ENCODE measurements at regions not wholly inside any gene's neighbourhood (a gene's known extent, or its start where the extent isn't known, plus 50 kb on each side); places are given as distances from the start of the nearest gene placed in this dataset.

GRCh38 chr9:134589748-134590147, 51.9 kb upstream of the COL5A1 start:
- 93% methylated on average over 3 of the region's 7 CpGs for WGBS (ENCODE audit: insufficient coverage)
- ChIA-PET CTCF (no interaction called here), POLR2A (no interaction called here)
- no peaks in the 10 kb centered on the region for H3K36me3 ChIP-seq (ENCODE audit: control insufficient read depth in 4 of 4, insufficient read depth in 4 of 4, low read length in 3 of 4)
- no peak overlapping the region for H3K4me3 ChIP-seq (ENCODE audit: control insufficient read depth in 1 of 7, extremely low read depth in 1 of 7, insufficient read depth in 4 of 7, low read depth in 2 of 7, low read length in 6 of 7)
- H3K27me3 ChIP-seq (replicated peaks in 2 of 5; ENCODE audit: control insufficient read depth in 4 of 5, insufficient read depth in 5 of 5, low read length in 4 of 5) = no peaks in the 10 kb centered on the region
- H3K27ac ChIP-seq (ENCODE audit: insufficient read depth in 1 of 2, low read depth in 1 of 2, low read length in 2 of 2, poor library complexity in 1 of 2, severe bottlenecking in 2 of 2) = no peak overlapping the region
- no peak for DNase-seq
- no peaks in the 10 kb centered on the region for H3K9me3 ChIP-seq (ENCODE audit: control extremely low read depth in 1 of 5, control insufficient read depth in 4 of 5, insufficient read depth in 2 of 5, low read depth in 1 of 5, low read length in 4 of 5)
- peaks cover 0 to 11% (median 5%) of the 10 kb centered on the region in 4 experiments for H3K4me1 ChIP-seq (ENCODE audit: control extremely low read depth in 1 of 4, control insufficient read depth in 4 of 4, insufficient read depth in 4 of 4, low read length in 3 of 4)

- WGBS (ENCODE audit: insufficient coverage) = 96% methylated on average over 18 of the region's 19 CpGs
- POLR2A ChIA-PET = no interaction called here
- peaks cover 0 to 6% (median 3%) of the 10 kb centered on the region in 4 experiments for H3K4me1 ChIP-seq (ENCODE audit: control extremely low read depth in 1 of 4, control insufficient read depth in 4 of 4, insufficient read depth in 4 of 4, low read length in 3 of 4)
- no peaks in the 10 kb centered on the region for H3K36me3 ChIP-seq (ENCODE audit: control insufficient read depth in 4 of 4, insufficient read depth in 4 of 4, low read length in 3 of 4)
- no peaks in the 10 kb centered on the region for H3K9me3 ChIP-seq (ENCODE audit: control extremely low read depth in 1 of 5, control insufficient read depth in 4 of 5, insufficient read depth in 2 of 5, low read depth in 1 of 5, low read length in 4 of 5)
- no peaks in the 10 kb centered on the region for H3K27me3 ChIP-seq (replicated peaks in 2 of 5; ENCODE audit: control insufficient read depth in 4 of 5, insufficient read depth in 5 of 5, low read length in 4 of 5)
- DNase-seq = no peak
- H3K4me3 ChIP-seq (ENCODE audit: control insufficient read depth in 1 of 7, extremely low read depth in 1 of 7, insufficient read depth in 4 of 7, low read depth in 2 of 7, low read length in 6 of 7) = no peak overlapping the region
- CTCF ChIA-PET = no interaction called here
- H3K27ac ChIP-seq (ENCODE audit: insufficient read depth in 1 of 2, low read depth in 1 of 2, low read length in 2 of 2, poor library complexity in 1 of 2, severe bottlenecking in 2 of 2) = no peak overlapping the region
Observed at GRCh38 chr9:134590240-134591081, 51.1 kb upstream of the COL5A1 start.

- peaks cover 0 to 4% (median 1%) of the 10 kb centered on the region in 4 experiments for H3K4me1 ChIP-seq (ENCODE audit: control extremely low read depth in 1 of 4, control insufficient read depth in 4 of 4, insufficient read depth in 4 of 4, low read length in 3 of 4)
- no peak for DNase-seq
- H3K9me3 ChIP-seq (ENCODE audit: control extremely low read depth in 1 of 5, control insufficient read depth in 4 of 5, insufficient read depth in 2 of 5, low read depth in 1 of 5, low read length in 4 of 5) = no peaks in the 10 kb centered on the region
- H3K27ac ChIP-seq (ENCODE audit: insufficient read depth in 1 of 2, low read depth in 1 of 2, low read length in 2 of 2, poor library complexity in 1 of 2, severe bottlenecking in 2 of 2) = no peak overlapping the region
- 97% methylated on average over 10 of the region's 11 CpGs for WGBS (ENCODE audit: insufficient coverage)
- ChIA-PET CTCF (no interaction called here), POLR2A (no interaction called here)
- no peaks in the 10 kb centered on the region for H3K27me3 ChIP-seq (replicated peaks in 2 of 5; ENCODE audit: control insufficient read depth in 4 of 5, insufficient read depth in 5 of 5, low read length in 4 of 5)
- no peak overlapping the region for H3K4me3 ChIP-seq (ENCODE audit: control insufficient read depth in 1 of 7, extremely low read depth in 1 of 7, insufficient read depth in 4 of 7, low read depth in 2 of 7, low read length in 6 of 7)
- no peaks in the 10 kb centered on the region for H3K36me3 ChIP-seq (ENCODE audit: control insufficient read depth in 4 of 4, insufficient read depth in 4 of 4, low read length in 3 of 4)
Observed at GRCh38 chr9:134591082-134591571, 50.5 kb upstream of the COL5A1 start.

GRCh38 chr9:134591573-134591981, 50.0 kb upstream of the COL5A1 start:
- H3K4me1 ChIP-seq (ENCODE audit: control extremely low read depth in 1 of 4, control insufficient read depth in 4 of 4, insufficient read depth in 4 of 4, low read length in 3 of 4) = no peaks in the 10 kb centered on the region
- H3K27me3 ChIP-seq (replicated peaks in 2 of 5; ENCODE audit: control insufficient read depth in 4 of 5, insufficient read depth in 5 of 5, low read length in 4 of 5) = no peaks in the 10 kb centered on the region
- H3K9me3 ChIP-seq (ENCODE audit: control extremely low read depth in 1 of 5, control insufficient read depth in 4 of 5, insufficient read depth in 2 of 5, low read depth in 1 of 5, low read length in 4 of 5) = no peaks in the 10 kb centered on the region
- no peak overlapping the region for H3K4me3 ChIP-seq (ENCODE audit: control insufficient read depth in 1 of 7, extremely low read depth in 1 of 7, insufficient read depth in 4 of 7, low read depth in 2 of 7, low read length in 6 of 7)
- ChIA-PET CTCF (no interaction called here), POLR2A (no interaction called here)
- DNase-seq = no peak
- no peaks in the 10 kb centered on the region for H3K36me3 ChIP-seq (ENCODE audit: control insufficient read depth in 4 of 4, insufficient read depth in 4 of 4, low read length in 3 of 4)
- H3K27ac ChIP-seq (ENCODE audit: insufficient read depth in 1 of 2, low read depth in 1 of 2, low read length in 2 of 2, poor library complexity in 1 of 2, severe bottlenecking in 2 of 2) = no peak overlapping the region
- 100% methylated on average over 2 of the region's 5 CpGs for WGBS (ENCODE audit: insufficient coverage)
